ENCODE measurements at regions not wholly inside any gene's neighbourhood (a gene's known extent, or its start where the extent isn't known, plus 50 kb on each side); places are given as distances from the start of the nearest gene placed in this dataset.

- Histone ChIP-seq H3K14ac (ENCODE audit: insufficient read depth, low read length) (no peak overlapping the region), H4K91ac (ENCODE audit: insufficient read length, low read depth, low read length) (no peak overlapping the region), H3K9me3 (ENCODE audit: control insufficient read depth, low read depth, low read length) (no peaks in the 10 kb centered on the region), H3K4me2 (ENCODE audit: insufficient read depth, insufficient read length, low read length) (no peak overlapping the region), H2BK12ac (ENCODE audit: insufficient read length, low read depth, low read length) (no peak overlapping the region), H3K56ac (ENCODE audit: insufficient read length, low read depth, low read length) (no peak overlapping the region), H4K8ac (replicated peaks; ENCODE audit: insufficient read length, low read depth, low read length) (no peak overlapping the region), H4K5ac (ENCODE audit: insufficient read length, low read depth, low read length) (no peak overlapping the region), H2BK120ac (ENCODE audit: low read depth, low read length, poor library complexity, severe bottlenecking) (no peak overlapping the region), H4K20me1 (ENCODE audit: control insufficient read depth, insufficient read depth, insufficient read length) (no peaks in the 10 kb centered on the region), H3K4me1 (ENCODE audit: insufficient read depth, low read length) (no peaks in the 10 kb centered on the region), H3T11ph (ENCODE audit: low read length) (no peak overlapping the region), H2AFZ (ENCODE audit: low read length) (no peak overlapping the region), H3K9ac (ENCODE audit: extremely low read depth, insufficient read length, low read length) (no peak overlapping the region), H3K4ac (ENCODE audit: low read depth, low read length) (no peak overlapping the region), H3K23me2 (ENCODE audit: insufficient read length, low read depth, low read length, poor library complexity, severe bottlenecking) (no peaks in the 10 kb centered on the region), H2BK20ac (ENCODE audit: low read depth, low read length, poor library complexity, severe bottlenecking) (no peak overlapping the region), H3K79me1 (ENCODE audit: insufficient read depth, low read depth, low read length, poor library complexity, severe bottlenecking) (no peaks in the 10 kb centered on the region), H3K23ac (ENCODE audit: insufficient read length, low read depth, low read length) (no peak overlapping the region), H3K18ac (ENCODE audit: insufficient read length, low read depth, low read length) (no peak overlapping the region), H2AK5ac (ENCODE audit: insufficient read length, low read length) (no peak overlapping the region), H3K27ac (ENCODE audit: insufficient read length, low read depth, low read length) (no peak overlapping the region), H2BK15ac (ENCODE audit: low read depth, low read length) (no peak overlapping the region), H3K27me3 (ENCODE audit: insufficient read depth, low read length) (no peaks in the 10 kb centered on the region), H2BK5ac (ENCODE audit: insufficient read length, low read length) (no peak overlapping the region), H3K79me2 (ENCODE audit: insufficient read depth, low read length) (no peaks in the 10 kb centered on the region)
- Mint-ChIP-seq H3K36me3 (ENCODE audit: insufficient read depth in 1 of 3, low read depth in 3 of 3) (no peaks in the 10 kb centered on the region; a peak in 1 of 7 replicates), H3K27me3 (ENCODE audit: low read depth) (no peaks in the 10 kb centered on the region), H3K9me3 (no peaks in the 10 kb centered on the region; a peak in 2 of 5 replicates), H3K27ac (no peak overlapping the region), H3K4me1 (no peaks in the 10 kb centered on the region), H3K4me3 (no peak overlapping the region)
- WGBS (ENCODE audit: extremely low coverage, insufficient read length, low lambda C conversion rate): no CpG with 5 or more reads among the region's 11 CpGs
- no peak for DNase-seq
- TF ChIP-seq CTCF (conservative IDR thresholded peaks at IDR 0.05): no peak
Observed at GRCh38 chr4:59180161-59180560, 2020.0 kb upstream of the ADGRL3 start.

Measured in H9 (cell line).